HUES64 (cell line): ENCODE measurements at regions not wholly inside any gene's neighbourhood (a gene's known extent, or its start where the extent isn't known, plus 50 kb on each side); places are given as distances from the start of the nearest gene placed in this dataset.

ENCODE experiments used
- H3K27ac ChIP-seq: 2 replicates; pipeline ENCODE4 v1.7.0; 2013; ENCODE audit warnings: low read depth, low read length, inconsistent platforms
- H3K27me3 ChIP-seq: 2 replicates; pipeline ENCODE4 v1.6.1; 2013; ENCODE audit warnings: mild to moderate bottlenecking, low read length; ENCODE audit not compliant: insufficient read depth
- H3K36me3 ChIP-seq: 2 replicates; pipeline ENCODE4 v1.6.1; 2013; ENCODE audit warnings: mild to moderate bottlenecking, low read length; ENCODE audit not compliant: insufficient read depth
- H3K4me1 ChIP-seq: 2 replicates; pipeline ENCODE4 v1.6.1; 2013; ENCODE audit warnings: mild to moderate bottlenecking, low read length, moderate library complexity; ENCODE audit not compliant: insufficient read depth
- H3K4me3 ChIP-seq: 2 replicates; pipeline ENCODE4 v1.5.1; 2013; ENCODE audit warnings: mild to moderate bottlenecking, low read length, moderate library complexity
- H3K9ac ChIP-seq: 2 replicates; pipeline ENCODE4 v1.6.1; 2013; ENCODE audit warnings: mild to moderate bottlenecking, low read depth, low read length
- H3K9me3 ChIP-seq: 2 replicates; pipeline ENCODE4 v1.6.1; 2013; ENCODE audit warnings: low read depth, low read length; ENCODE audit not compliant: insufficient read depth
- WGBS: fragments of 150-250, 120-280 bp; methylation state at CpG from one replicate; pipeline ENCODE4 v1.1.7; 2013; ENCODE audit warnings: missing lambda C conversion rate; 5-methylcytosine and 5-hydroxymethylcytosine counted together

DNA sequence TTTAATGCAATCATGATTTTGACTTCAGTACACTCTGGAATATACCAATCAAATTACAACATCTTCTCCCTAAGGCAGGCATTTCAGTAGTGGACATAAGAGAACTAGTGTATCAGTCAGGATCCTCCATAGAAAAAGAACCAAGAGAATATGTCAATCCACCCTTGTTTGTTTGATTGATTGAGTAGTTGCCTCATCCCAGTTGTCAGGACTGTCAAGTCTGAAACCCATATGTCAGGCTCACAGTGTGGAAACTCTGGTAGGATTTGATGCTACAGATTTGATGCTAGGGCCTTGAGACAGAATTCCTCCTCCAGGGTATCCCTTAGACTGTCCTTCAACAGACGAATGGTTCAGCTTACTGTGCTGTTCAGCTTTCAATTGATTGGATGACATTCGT, 375.0 kb downstream of the ETS1 start:
- 95% methylated on average over 2 of the region's 2 CpGs for WGBS
- peaks cover 12% of the 10 kb centered on the region for H3K4me1 ChIP-seq
- no peak overlapping the region for H3K9ac ChIP-seq
- H3K36me3 ChIP-seq = no peaks in the 10 kb centered on the region
- H3K4me3 ChIP-seq = no peak overlapping the region
- no peaks in the 10 kb centered on the region for H3K27me3 ChIP-seq
- H3K9me3 ChIP-seq = peaks cover 21% of the 10 kb centered on the region
- H3K27ac ChIP-seq = no peak overlapping the region

GRCh38 chr11:128210148-128210940, 377.0 kb downstream of the ETS1 start:
- 87% methylated on average over 3 of the region's 3 CpGs for WGBS
- Histone ChIP-seq H3K4me3 (no peak overlapping the region), H3K27me3 (no peaks in the 10 kb centered on the region), H3K36me3 (no peaks in the 10 kb centered on the region), H3K27ac (peak overlapping the region; percentile 32; the same call in 1 of the 2 replicates), H3K4me1 (peaks cover 12% of the 10 kb centered on the region), H3K9me3 (peaks cover 9% of the 10 kb centered on the region; the same call in 1 of the 2 replicates), H3K9ac (no peak overlapping the region)

DNA sequence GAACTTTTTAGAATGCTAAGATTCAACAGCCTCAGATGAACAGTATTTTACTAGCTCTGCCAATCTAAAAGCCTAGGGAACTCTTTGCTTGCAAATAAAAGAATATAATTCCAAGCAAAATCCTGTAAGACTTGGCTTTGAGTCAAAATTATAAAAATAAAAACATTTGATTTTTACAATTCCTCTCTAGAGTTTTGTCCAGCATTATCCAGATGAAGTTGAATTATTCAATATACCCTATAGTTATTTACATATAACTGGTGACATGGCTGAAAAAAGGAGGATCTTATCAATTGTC, 378.3 kb downstream of the ETS1 start:
- no peak overlapping the region for H3K27ac ChIP-seq
- no peak overlapping the region for H3K9ac ChIP-seq
- H3K4me3 ChIP-seq = no peak overlapping the region
- H3K27me3 ChIP-seq = no peaks in the 10 kb centered on the region
- peaks cover 12% of the 10 kb centered on the region for H3K4me1 ChIP-seq
- no peaks in the 10 kb centered on the region for H3K36me3 ChIP-seq
- H3K9me3 ChIP-seq = peaks cover 1% of the 10 kb centered on the region; the same call in 1 of the 2 replicates

DNA sequence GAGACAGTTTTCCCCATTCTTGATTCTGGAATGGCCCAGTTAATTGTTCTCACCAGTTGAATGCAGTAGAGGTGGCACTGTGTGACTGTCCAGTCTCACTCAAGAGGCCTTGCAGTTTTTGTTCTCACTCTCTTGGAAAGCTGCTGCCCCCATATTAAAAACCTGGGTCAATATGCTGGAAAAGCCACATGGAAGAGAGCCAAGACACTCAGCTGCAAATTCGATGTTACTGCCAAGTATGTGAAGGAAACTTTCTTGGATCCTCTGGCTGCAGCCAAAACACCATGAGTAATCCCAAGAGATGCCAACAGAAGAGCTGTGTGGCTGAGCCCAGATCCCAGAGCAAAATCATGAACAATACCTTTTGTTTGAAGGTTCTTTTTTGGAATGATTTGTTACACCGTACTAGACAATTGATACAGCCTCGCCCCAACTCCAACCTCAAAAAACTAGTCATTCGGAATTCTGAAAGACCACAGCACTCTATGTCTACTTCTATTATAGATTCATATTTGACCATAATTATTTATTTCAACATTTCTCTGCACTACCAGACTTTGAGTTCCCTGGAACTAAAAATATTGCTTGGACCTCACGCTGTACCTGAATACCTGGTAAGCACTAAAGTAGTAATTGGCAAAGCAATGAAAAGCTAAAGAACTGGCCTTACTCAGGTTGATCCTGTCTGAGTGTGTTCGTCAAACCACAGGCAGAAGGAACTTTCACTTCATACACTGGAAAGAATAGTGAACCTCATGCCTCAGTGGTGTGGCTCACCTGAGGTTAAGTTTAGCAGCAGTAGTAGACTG, 378.8 kb downstream of the ETS1 start:
- Histone ChIP-seq H3K4me3 (no peak overlapping the region), H3K4me1 (peaks cover 12% of the 10 kb centered on the region), H3K9me3 (no peaks in the 10 kb centered on the region), H3K36me3 (no peaks in the 10 kb centered on the region), H3K27me3 (no peaks in the 10 kb centered on the region), H3K9ac (no peak overlapping the region), H3K27ac (no peak overlapping the region)
- 83% methylated on average over 5 of the region's 6 CpGs for WGBS

DNA sequence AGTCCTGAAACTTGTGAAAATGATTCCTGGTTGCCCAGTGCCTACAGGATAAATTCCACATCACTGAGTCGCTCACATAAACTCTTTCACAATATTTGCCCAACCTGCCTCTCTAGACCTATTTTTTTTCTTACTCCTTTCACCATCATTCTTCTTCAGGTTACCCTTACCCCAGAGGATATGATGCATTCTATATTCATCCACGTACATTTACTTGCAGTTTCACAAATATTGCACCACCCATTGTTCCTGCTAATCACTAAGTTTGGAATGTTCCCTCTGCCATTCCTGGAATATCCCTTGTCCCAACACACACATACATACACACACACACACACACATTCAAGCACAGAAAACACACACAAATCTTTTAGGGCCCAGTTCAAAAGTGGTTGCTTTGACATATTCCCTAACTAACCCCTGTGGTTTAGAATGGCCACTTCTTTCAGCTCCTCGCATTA, 379.5 kb downstream of the ETS1 start:
- Histone ChIP-seq H3K9ac (no peak overlapping the region), H3K4me3 (no peak overlapping the region), H3K27me3 (no peaks in the 10 kb centered on the region), H3K27ac (no peak overlapping the region), H3K9me3 (no peaks in the 10 kb centered on the region), H3K4me1 (peaks cover 12% of the 10 kb centered on the region), H3K36me3 (no peaks in the 10 kb centered on the region)
- 93% methylated on average over 3 of the region's 3 CpGs for WGBS

- Histone ChIP-seq H3K36me3 (no peaks in the 10 kb centered on the region), H3K27me3 (no peaks in the 10 kb centered on the region), H3K27ac (no peak overlapping the region), H3K9me3 (no peaks in the 10 kb centered on the region), H3K4me3 (no peak overlapping the region), H3K4me1 (peaks cover 12% of the 10 kb centered on the region), H3K9ac (no peak overlapping the region)
Observed at GRCh38 chr11:128206461-128206860, 380.9 kb downstream of the ETS1 start.

DNA sequence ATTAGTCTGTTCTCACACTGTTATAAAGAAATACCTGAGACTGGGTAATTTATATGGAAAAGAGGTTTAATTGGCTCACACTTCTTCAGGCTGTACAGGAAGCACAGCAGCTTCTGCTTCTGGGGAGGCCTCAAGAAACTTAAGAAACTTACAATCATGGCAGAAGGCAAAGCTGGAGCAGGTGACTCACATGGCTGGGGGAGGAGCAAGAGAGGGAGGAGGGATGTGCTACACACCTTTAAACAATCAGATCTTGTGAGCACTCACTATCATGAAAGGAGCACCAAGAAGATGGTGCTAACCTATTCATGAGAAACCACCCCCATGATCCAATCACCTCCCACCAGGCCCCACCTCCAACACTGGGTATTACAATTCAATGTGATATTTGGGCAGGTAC, 381.6 kb downstream of the ETS1 start:
- H3K4me1 ChIP-seq = peaks cover 12% of the 10 kb centered on the region

DNA sequence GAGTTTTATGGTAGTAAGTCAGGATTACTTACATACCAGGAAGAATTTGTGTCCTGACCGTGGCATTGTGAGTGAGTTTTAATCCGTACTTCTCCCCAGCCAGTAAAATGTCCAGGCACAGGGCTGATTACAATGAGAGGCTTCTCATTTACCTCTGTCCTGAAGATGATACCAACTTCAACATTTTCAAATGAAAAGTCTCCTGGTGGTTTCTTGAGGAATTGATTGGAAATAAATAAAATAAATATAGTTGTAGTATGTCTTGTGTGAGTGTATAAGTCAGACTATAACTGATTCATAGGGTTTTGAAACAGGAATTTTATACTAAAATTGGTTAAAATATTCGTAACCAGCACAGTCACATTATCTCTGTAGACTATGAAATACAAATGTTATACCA, 382.5 kb downstream of the ETS1 start:
- H3K9me3 ChIP-seq = no peaks in the 10 kb centered on the region
- H3K27ac ChIP-seq = no peak overlapping the region
- H3K4me3 ChIP-seq = no peak overlapping the region
- H3K4me1 ChIP-seq = peaks cover 3% of the 10 kb centered on the region; the same call in 1 of the 2 replicates
- 82% methylated on average over 2 of the region's 3 CpGs for WGBS
- no peaks in the 10 kb centered on the region for H3K27me3 ChIP-seq
- H3K9ac ChIP-seq = no peak overlapping the region
- no peaks in the 10 kb centered on the region for H3K36me3 ChIP-seq

More for the DNA sequence above, 381.6 kb downstream of the ETS1 start:
- Histone ChIP-seq H3K27me3 (no peaks in the 10 kb centered on the region), H3K4me3 (no peak overlapping the region), H3K36me3 (no peaks in the 10 kb centered on the region), H3K27ac (no peak overlapping the region), H3K9me3 (no peaks in the 10 kb centered on the region), H3K9ac (no peak overlapping the region)

DNA sequence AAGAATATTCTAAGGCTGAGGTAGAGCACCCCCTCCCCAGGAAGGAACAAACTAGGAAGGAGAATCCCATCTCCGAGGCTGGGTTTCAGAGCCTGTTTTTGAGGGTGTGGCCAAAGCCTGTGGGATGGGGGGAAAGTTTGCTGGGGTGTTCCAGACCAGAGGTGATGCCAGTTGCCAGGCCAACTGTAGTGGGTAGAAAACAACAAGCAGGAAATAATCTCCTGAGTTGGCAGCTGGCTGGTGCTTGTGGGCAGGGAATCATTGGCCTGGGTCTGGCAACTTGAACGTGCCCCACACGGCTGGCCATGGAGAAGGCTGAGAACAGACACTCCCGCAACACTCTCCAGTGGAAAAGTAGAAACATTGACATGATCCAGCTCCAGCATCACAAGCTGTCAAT, 385.6 kb downstream of the ETS1 start:
- Histone ChIP-seq H3K9ac (no peak overlapping the region), H3K9me3 (no peaks in the 10 kb centered on the region), H3K4me1 (no peaks in the 10 kb centered on the region), H3K4me3 (no peak overlapping the region), H3K27me3 (no peaks in the 10 kb centered on the region), H3K27ac (no peak overlapping the region), H3K36me3 (no peaks in the 10 kb centered on the region)
- WGBS = 98% methylated on average over 4 of the region's 4 CpGs

DNA sequence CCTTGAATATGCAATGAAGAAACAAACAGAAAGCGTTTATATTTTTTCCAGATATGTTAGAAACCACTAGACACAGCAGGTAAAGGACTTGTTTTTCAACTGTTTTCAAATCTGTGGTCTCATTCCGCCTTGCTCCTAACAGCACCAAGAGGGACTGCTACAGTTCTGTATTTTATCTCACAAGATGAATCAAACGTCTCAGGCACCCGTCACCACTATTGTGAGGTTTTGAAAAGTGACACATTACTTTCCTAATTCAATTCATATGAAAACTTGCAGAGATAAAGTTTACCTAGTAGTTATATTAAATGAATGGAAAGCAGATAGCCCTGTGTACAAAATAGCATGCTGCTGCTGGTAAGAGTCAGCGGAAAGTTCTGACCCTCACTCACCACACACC, 386.3 kb downstream of the ETS1 start:
- no peaks in the 10 kb centered on the region for H3K9me3 ChIP-seq
- H3K9ac ChIP-seq = no peak overlapping the region
- 98% methylated on average over 4 of the region's 5 CpGs for WGBS
- no peaks in the 10 kb centered on the region for H3K27me3 ChIP-seq
- no peak overlapping the region for H3K4me3 ChIP-seq
- H3K4me1 ChIP-seq = no peaks in the 10 kb centered on the region
- no peak overlapping the region for H3K27ac ChIP-seq
- no peaks in the 10 kb centered on the region for H3K36me3 ChIP-seq

DNA sequence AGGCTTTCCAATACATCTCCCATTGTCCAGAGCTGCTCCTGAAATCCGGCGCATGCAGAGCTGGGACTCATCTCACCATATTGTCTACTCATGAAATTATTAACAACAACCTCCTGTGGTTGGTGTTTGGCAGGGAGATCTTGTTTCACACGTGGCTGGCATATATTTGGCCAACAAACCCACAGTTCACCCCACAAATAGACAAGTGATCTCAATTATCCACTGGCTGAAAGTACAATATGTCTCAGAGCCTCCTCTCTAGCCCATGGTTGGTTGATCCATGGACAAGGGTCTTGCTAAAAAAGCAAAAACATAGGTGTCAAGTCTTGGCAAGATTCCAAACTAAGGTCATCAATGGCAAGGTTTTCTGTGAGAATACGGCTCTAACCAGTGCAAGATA, 386.9 kb downstream of the ETS1 start:
- Histone ChIP-seq H3K36me3 (no peaks in the 10 kb centered on the region), H3K9ac (no peak overlapping the region), H3K4me1 (no peaks in the 10 kb centered on the region), H3K4me3 (no peak overlapping the region), H3K9me3 (no peaks in the 10 kb centered on the region), H3K27me3 (no peaks in the 10 kb centered on the region), H3K27ac (no peak overlapping the region)
- 93% methylated on average over 4 of the region's 4 CpGs for WGBS
